ENCODE measurements at regions not wholly inside any gene's neighbourhood (a gene's known extent, or its start where the extent isn't known, plus 50 kb on each side); places are given as distances from the start of the nearest gene placed in this dataset.

DNA sequence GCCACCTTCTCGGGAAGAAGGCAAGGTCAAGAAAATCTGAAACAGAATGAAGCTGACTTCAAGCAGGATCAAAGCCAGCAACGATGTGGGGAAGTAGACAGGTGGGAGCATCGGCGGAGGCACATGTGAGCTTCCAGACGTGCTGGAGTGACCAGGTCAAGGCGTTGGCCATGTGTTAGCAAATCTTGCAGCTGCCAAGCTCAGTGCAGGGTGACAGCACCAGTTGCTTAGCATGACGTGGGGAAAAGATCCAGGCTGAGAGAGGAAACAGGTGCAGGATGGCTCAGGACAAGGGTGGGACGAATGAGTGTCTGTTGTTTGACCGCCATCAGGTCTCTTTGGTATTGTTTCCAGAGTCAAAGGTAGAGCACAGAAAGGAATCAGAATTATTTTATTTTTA lies 92.3 kb downstream of the TNFSF13B start:
- TF ChIP-seq, protein P1, sequence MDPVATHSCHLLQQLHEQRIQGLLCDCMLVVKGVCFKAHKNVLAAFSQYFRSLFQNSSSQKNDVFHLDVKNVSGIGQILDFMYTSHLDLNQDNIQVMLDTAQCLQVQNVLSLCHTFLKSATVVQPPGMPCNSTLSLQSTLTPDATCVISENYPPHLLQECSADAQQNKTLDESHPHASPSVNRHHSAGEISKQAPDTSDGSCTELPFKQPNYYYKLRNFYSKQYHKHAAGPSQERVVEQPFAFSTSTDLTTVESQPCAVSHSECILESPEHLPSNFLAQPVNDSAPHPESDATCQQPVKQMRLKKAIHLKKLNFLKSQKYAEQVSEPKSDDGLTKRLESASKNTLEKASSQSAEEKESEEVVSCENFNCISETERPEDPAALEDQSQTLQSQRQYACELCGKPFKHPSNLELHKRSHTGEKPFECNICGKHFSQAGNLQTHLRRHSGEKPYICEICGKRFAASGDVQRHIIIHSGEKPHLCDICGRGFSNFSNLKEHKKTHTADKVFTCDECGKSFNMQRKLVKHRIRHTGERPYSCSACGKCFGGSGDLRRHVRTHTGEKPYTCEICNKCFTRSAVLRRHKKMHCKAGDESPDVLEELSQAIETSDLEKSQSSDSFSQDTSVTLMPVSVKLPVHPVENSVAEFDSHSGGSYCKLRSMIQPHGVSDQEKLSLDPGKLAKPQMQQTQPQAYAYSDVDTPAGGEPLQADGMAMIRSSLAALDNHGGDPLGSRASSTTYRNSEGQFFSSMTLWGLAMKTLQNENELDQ (CRISPR knock-in tag; IDR thresholded peaks at IDR 0.05; ENCODE audit: borderline replicate concordance): no peak
- TF ChIP-seq EZH2 (IDR thresholded peaks at IDR 0.05; ENCODE audit: borderline replicate concordance, low read depth, low read length) (no peak), CHD2 (IDR thresholded peaks at IDR 0.05; ENCODE audit: low read depth, low read length) (no peak), MEF2A (IDR thresholded peaks at IDR 0.05; ENCODE audit: control insufficient read depth, low read depth, low read length) (no peak)
- TF ChIP-seq, protein P2, sequence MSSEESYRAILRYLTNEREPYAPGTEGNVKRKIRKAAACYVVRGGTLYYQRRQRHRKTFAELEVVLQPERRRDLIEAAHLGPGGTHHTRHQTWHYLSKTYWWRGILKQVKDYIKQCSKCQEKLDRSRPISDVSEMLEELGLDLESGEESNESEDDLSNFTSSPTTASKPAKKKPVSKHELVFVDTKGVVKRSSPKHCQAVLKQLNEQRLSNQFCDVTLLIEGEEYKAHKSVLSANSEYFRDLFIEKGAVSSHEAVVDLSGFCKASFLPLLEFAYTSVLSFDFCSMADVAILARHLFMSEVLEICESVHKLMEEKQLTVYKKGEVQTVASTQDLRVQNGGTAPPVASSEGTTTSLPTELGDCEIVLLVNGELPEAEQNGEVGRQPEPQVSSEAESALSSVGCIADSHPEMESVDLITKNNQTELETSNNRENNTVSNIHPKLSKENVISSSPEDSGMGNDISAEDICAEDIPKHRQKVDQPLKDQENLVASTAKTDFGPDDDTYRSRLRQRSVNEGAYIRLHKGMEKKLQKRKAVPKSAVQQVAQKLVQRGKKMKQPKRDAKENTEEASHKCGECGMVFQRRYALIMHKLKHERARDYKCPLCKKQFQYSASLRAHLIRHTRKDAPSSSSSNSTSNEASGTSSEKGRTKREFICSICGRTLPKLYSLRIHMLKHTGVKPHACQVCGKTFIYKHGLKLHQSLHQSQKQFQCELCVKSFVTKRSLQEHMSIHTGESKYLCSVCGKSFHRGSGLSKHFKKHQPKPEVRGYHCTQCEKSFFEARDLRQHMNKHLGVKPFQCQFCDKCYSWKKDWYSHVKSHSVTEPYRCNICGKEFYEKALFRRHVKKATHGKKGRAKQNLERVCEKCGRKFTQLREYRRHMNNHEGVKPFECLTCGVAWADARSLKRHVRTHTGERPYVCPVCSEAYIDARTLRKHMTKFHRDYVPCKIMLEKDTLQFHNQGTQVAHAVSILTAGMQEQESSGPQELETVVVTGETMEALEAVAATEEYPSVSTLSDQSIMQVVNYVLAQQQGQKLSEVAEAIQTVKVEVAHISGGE (CRISPR knock-in tag; IDR thresholded peaks at IDR 0.05): no peak

Data from K562 (cell line).